ENCODE measurements at regions not wholly inside any gene's neighbourhood (a gene's known extent, or its start where the extent isn't known, plus 50 kb on each side); places are given as distances from the start of the nearest gene placed in this dataset.

DNA sequence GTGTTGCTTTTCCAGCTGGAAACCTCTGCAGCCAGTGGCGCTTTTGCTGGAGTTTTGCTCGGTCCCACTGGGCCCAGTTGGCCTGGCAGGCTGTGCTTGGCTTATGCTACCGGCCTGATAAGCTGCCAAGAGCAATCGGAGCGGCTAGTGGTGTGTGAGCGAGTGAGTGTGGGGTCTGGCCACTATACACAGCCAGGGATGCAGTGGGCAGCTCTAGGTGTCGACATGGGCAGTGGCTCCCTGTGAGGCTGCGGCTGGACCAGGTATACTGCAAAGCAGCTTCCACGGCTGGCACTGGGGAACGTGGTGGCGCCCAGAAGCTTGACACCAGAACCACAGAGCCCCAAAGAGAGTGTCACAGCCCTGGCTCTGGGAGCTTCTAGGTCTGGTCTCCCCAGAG lies 996.5 kb downstream of the GRIK2 start:
- TF ChIP-seq CTCF (IDR thresholded peaks at IDR 0.05) = no peak
- no peak for TF ChIP-seq TCF7L2 (IDR thresholded peaks at IDR 0.05; ENCODE audit: low read depth, low read length)
- TF ChIP-seq, protein P1, sequence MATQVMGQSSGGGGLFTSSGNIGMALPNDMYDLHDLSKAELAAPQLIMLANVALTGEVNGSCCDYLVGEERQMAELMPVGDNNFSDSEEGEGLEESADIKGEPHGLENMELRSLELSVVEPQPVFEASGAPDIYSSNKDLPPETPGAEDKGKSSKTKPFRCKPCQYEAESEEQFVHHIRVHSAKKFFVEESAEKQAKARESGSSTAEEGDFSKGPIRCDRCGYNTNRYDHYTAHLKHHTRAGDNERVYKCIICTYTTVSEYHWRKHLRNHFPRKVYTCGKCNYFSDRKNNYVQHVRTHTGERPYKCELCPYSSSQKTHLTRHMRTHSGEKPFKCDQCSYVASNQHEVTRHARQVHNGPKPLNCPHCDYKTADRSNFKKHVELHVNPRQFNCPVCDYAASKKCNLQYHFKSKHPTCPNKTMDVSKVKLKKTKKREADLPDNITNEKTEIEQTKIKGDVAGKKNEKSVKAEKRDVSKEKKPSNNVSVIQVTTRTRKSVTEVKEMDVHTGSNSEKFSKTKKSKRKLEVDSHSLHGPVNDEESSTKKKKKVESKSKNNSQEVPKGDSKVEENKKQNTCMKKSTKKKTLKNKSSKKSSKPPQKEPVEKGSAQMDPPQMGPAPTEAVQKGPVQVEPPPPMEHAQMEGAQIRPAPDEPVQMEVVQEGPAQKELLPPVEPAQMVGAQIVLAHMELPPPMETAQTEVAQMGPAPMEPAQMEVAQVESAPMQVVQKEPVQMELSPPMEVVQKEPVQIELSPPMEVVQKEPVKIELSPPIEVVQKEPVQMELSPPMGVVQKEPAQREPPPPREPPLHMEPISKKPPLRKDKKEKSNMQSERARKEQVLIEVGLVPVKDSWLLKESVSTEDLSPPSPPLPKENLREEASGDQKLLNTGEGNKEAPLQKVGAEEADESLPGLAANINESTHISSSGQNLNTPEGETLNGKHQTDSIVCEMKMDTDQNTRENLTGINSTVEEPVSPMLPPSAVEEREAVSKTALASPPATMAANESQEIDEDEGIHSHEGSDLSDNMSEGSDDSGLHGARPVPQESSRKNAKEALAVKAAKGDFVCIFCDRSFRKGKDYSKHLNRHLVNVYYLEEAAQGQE (IDR thresholded peaks at IDR 0.05; ENCODE audit: insufficient read depth in 1 of 2, low read depth in 2 of 2, low read length in 1 of 2) = no peak

Measured in Panc1 (cell line).